AG04450 (cell line): ENCODE measurements at regions not wholly inside any gene's neighbourhood (a gene's known extent, or its start where the extent isn't known, plus 50 kb on each side); places are given as distances from the start of the nearest gene placed in this dataset.

Experiments
- CTCF ChIA-PET: fragments of 300-600, 350-600 bp; formaldehyde crosslinking; extraction: SDS; loops from one replicate; lab custom pipeline; 2022; ENCODE audit warnings: antibody characterized with exemption, inconsistent platforms; lab: Charles Lee
- POLR2A ChIA-PET: fragments of 350-600 bp; formaldehyde crosslinking; extraction: SDS; loops from one replicate; lab custom pipeline; 2021; ENCODE audit warnings: antibody characterized with exemption, inconsistent platforms; lab: Yijun Ruan, JAX
- DNase-seq: peaks from one replicate; pipeline ENCODE4 v3.0.0-alpha.2; 2011; ENCODE audit warnings: low read depth, low spot score
- H3K27ac ChIP-seq: one replicate; pipeline ENCODE4 v1.5.1; 2012; ENCODE audit warnings: low read depth, low read length, control low read depth
- H3K27me3 ChIP-seq: one replicate; pipeline ENCODE4 v1.6.0; 2012; ENCODE audit warnings: low read length; ENCODE audit not compliant: control insufficient read depth, insufficient read depth
- H3K4me3 ChIP-seq: 2 replicates; pipeline ENCODE4 v1.5.1; 2011; ENCODE audit warnings: mild to moderate bottlenecking, low read depth, low read length, control low read depth
- H3K9me3 ChIP-seq: 2 replicates; pipeline ENCODE4 v1.5.1; 2012; ENCODE audit warnings: low read length; ENCODE audit not compliant: control insufficient read depth, insufficient read depth
- TF ChIP-seq, protein P1 (sequence below): IDR thresholded peaks from 2 replicates; pipeline ENCODE4 v1.5.1; 2011; ENCODE audit warnings: low read depth, low read length, control low read depth, inconsistent platforms

DNA sequence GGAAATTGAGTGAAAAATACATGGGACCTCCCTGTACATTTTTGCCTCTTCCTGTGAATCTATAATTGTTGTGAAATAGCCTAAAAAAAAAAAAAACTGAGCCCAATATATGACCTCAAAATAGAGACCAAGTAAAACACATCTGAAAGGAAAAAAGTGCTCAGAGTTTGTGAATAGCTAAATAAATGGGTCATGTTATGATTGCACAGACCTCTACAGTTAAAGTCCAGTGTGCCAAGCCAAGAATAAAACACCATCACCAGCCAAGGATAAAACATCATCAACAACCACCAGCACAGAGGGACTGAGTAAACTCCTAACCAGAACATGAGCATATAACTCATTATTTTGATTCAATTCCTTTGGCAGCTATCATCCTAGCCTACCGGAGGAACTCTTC is 115.6 kb upstream of the AGTR1 start:
- no peak overlapping the region for H3K4me3 ChIP-seq
- ChIA-PET POLR2A (no interaction called here), CTCF (interaction anchor here (1.3 kb wide), 1 partner anchor 35 kb away, joined by 3 read pairs; no protein-coding TSS in a partner anchor)
- no peaks in the 10 kb centered on the region for H3K9me3 ChIP-seq
- TF ChIP-seq, protein P1, sequence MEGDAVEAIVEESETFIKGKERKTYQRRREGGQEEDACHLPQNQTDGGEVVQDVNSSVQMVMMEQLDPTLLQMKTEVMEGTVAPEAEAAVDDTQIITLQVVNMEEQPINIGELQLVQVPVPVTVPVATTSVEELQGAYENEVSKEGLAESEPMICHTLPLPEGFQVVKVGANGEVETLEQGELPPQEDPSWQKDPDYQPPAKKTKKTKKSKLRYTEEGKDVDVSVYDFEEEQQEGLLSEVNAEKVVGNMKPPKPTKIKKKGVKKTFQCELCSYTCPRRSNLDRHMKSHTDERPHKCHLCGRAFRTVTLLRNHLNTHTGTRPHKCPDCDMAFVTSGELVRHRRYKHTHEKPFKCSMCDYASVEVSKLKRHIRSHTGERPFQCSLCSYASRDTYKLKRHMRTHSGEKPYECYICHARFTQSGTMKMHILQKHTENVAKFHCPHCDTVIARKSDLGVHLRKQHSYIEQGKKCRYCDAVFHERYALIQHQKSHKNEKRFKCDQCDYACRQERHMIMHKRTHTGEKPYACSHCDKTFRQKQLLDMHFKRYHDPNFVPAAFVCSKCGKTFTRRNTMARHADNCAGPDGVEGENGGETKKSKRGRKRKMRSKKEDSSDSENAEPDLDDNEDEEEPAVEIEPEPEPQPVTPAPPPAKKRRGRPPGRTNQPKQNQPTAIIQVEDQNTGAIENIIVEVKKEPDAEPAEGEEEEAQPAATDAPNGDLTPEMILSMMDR, result no peak
- H3K27me3 ChIP-seq, result no peaks in the 10 kb centered on the region
- no peak for DNase-seq
- no peak overlapping the region for H3K27ac ChIP-seq

DNA sequence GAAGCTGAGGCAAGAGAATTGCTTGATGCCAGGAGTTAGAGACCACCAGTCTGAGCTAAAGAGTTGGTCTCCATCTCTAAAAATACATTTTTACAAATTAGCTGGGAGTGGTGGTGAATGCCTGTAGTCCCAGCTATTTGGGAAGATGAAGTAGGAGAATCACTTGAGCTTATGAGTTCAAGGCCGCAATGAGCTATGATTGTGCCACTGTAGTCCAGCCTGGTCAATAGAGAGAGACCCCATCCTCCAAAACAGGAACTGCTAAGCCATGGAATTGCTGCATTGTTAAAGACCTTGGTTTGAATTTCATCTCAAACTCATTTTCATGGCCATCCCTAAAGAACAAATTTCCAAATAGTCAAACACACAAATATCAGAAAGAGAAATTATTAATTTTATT is 113.9 kb upstream of the AGTR1 start:
- TF ChIP-seq, protein P1, result no peak
- H3K27ac ChIP-seq, result no peak overlapping the region
- POLR2A ChIA-PET, result no interaction called here
- no peaks in the 10 kb centered on the region for H3K27me3 ChIP-seq
- DNase-seq, result no peak
- CTCF ChIA-PET, result no interaction called here
- no peak overlapping the region for H3K4me3 ChIP-seq
- H3K9me3 ChIP-seq, result no peaks in the 10 kb centered on the region

DNA sequence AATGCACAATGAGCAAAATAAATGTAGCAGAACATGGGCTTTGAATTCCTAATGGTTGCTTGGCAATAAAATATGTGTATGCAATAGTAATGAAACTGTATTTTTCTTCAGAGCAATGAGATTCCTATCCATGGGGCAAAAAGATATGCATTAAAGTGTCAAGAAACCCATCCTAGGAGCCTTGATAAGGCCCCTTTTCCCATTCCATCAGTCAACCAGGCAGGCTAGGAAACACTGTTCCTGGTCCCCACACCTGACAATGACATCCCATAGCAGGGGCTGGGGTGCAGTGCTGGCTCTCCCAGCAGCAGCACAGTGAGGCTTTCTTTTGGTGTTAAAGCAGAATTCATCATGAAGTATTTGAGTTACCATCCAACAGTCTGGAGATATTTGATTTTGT is 113.3 kb upstream of the AGTR1 start:
- H3K27me3 ChIP-seq, result no peaks in the 10 kb centered on the region
- no peaks in the 10 kb centered on the region for H3K9me3 ChIP-seq
- TF ChIP-seq, protein P1, result no peak
- CTCF ChIA-PET, result no interaction called here
- POLR2A ChIA-PET, result no interaction called here
- no peak for DNase-seq
- H3K4me3 ChIP-seq, result no peak overlapping the region
- no peak overlapping the region for H3K27ac ChIP-seq

DNA sequence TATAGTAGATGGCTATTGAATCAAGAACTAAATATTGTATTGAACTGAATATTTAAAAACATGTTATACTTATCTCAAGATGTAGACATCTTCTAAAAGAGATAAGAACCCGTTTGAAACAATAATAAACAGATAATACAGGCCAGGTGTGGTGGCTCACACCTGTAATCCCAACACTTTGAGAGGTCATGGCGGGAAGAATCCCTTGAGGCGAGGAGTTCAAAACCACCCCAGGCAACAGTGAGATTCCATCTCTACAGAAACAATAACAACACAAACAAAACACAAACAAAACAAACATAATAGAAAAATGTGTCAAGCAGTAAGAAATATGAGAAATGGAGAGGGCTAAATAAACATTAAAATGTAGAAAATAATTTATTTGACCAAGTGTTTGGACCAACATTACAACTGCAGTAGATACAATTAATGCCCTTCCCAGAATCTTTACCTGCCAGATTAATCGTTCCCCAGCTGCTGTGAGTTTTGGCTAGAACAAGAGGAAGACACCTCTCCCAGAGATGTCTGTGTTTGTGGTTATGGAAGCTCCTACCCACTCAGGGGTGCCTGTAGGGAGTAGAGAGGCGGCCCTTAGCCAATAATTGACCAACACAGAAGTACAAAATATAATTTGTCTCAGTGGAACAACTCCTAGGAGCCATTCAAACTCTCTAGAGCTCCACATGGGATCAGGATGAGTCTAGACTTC is 111.9 kb upstream of the AGTR1 start:
- POLR2A ChIA-PET, result no interaction called here
- CTCF ChIA-PET, result interaction anchor here (0.7 kb wide), 1 partner anchor 32 kb away, joined by 6 read pairs; no protein-coding TSS in a partner anchor
- TF ChIP-seq, protein P1, result no peak

DNA sequence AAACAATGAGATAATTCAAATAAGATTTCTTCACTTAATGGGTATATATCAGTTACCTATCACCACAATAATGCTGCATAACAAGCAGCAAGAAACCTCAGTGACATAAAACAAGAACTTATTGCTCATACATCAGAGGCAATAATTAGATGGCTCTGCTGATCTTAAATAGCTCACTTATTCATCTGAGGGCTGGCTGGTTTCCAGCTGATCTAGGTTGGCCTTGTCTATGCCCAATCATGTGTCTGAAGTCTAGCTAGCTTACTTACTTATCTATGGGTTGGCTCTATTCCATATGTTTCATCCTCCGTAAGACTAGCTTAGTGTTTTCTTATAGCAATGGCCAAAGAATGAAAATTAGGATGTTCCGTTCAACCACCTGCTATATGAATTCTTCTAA is 109.4 kb upstream of the AGTR1 start:
- CTCF ChIA-PET, result no interaction called here
- POLR2A ChIA-PET, result no interaction called here
- Histone ChIP-seq H3K9me3 (no peaks in the 10 kb centered on the region), H3K27ac (no peak overlapping the region), H3K4me3 (no peak overlapping the region), H3K27me3 (no peaks in the 10 kb centered on the region)
- TF ChIP-seq, protein P1, result no peak
- no peak for DNase-seq

More for the DNA sequence above, 111.9 kb upstream of the AGTR1 start:
- Histone ChIP-seq H3K9me3 (no peaks in the 10 kb centered on the region), H3K4me3 (no peak overlapping the region), H3K27ac (no peak overlapping the region), H3K27me3 (no peaks in the 10 kb centered on the region)
- no peak for DNase-seq
